ENCODE measurements at regions not wholly inside any gene's neighbourhood (a gene's known extent, or its start where the extent isn't known, plus 50 kb on each side); places are given as distances from the start of the nearest gene placed in this dataset.
"Not testable (repeated sequence)": the region's sequence is repeated elsewhere in the genome, so short reads cannot be mapped to it uniquely, and the experiment has no call there.

DNA sequence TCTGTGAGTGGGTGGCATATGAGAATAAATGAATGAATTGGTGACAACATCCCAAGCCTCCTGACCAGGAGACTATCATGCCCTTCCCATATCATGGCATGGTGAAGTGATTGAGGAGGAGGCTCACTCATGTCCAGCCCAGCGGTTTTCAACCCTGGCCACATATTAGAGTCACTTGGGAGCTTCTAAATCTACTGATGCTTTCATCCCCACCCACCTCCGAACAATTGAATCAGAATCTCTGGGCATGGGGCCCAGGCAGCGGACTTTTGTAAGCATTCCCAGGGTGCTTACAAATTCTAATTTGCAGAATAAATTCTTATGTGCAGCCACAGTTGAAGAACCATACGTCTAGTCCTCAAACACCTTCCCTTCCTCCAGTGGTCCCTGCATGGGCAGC, 81.7 kb upstream of the SEC11C start:
- DNase-seq (ENCODE audit: low spot score) = no peak

DNA sequence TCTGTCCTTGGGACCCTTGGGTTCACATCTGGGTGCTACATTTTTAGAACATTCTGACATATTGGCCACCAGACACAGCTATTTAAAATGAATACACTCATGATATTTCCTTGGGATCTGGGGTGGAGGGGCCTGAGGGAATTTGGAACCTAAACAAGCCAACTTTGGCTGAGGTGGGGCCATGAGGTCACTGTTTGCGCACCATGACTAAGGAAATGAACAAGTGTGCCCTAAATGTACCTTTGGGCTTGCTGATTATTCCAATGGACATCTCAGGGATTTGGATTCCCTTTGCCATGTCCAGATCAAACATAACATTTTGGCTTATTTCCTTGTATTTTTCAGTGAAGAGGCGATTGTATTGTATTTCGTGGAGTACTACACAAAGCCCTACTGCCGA, 80.5 kb upstream of the SEC11C start:
- DNase-seq (ENCODE audit: low spot score) = no peak

DNA sequence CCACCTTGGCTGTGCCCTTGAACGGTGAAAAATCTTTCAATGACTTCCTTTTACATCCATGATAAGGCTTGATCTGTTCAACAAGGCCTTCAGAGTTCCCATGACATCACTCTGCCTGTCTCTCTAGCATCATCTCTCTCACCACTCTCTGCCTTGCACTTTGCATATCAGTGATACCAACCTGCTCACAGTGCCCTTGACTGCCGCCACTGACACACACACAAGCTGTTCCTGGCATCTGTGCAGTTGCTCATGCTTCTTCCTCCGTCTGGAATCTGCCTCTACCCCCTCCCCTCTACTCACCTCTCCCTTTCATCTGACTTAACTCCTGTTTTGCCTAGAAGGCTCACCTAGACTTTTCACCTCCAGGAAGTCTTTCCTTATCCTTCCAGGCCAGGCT, 79.1 kb upstream of the SEC11C start:
- no peak for DNase-seq (ENCODE audit: low spot score)

DNA sequence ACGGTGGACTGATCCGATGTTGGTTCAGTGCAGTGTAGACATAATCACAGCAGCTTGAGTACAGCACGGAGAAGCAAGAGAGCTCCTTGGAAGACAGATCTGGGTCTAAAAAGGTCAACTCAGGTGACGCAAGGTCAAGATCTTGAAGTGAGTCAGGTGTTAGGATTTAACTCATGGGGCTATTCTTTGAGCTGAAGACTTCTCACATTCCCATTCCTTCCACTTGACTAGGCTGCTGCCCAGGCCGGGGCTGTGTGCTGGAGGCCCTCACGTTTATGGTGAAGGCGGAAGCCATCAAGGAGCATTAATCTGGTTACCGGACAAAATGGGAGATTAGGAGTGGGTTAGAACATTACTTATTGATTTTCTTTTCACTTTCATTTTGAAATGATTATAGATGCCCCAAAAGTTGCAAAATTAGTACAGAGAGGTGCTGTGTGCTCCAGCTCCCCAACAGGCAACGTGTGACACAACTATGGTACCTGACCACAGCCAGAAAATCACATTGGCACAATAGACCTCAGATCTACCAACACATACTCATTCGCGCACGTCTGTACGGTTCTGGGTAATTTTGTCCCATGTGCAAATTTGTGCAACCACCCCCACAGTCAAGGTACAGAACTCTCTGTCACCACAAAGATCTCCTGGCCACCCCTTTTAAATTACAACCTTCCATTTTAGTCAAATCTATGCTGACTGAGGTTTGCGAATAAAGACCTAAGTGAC, 77.6 kb upstream of the SEC11C start:
- no peak for DNase-seq (ENCODE audit: low spot score)

DNA sequence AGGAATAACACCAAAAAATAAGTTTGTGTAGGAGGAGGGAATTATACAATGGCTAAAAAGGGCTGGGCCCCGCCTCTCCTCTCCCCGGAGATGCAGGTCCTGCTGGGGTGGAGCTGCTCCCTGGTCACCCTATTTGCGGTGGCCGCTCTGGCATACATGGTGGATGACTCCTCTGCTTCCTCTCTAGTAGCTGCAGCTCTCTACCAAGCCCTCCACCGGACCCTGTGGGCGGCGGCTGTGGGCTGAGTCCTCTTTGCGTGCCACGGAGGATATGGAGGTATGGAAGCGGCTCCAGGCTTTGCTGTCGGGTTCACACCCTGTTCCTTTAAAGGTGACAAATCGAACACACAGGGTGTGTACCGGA, 77.1 kb upstream of the SEC11C start:
- DNase-seq (ENCODE audit: low spot score) = no peak

DNA sequence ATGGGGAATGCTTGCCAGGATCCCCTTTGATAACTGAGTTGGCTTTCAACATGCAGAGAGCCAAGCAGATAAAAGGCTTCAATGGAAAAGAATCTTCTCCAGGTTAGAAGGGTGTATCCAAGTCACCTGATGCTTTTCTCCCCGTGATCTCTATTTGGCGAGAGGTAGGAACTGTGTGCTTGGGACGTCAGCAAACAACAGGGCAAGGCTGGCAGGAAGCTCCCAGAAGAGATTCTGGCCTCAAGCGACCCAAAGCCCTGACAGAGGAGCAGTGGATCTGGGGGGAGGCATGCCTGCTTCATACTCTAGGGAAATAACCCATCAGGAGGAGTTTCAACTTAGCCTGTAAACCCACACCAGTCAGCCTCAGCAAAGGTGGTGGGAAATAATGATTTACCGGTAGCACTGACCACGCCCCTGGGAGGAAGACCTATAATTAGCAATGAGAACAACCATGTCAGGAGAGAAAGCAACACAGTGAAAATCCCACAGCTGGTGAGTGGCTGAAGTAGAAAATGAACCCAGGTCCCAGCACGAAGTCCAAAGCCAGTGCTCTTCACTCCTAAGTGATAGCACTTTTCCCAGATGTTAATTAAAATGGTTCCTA, 76.3 kb upstream of the SEC11C start:
- DNase-seq (ENCODE audit: low spot score) = no peak

DNA sequence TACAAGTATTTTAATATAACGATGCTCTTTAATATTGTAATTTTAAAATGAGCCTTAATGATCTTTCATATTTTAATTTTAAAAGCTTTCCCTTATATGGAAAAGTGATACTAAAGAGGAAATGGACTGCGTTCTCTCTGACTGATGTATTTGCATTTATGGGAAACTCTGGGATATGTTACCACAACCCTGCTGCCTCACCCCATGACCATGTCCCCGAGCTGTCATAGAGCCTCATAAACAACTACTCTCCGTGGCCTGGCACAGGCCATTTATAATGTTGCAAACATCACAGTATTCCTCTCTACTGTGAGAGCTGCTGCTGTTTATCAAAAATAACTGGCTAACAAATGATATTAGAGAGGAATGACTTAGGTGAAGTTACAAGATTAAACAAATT, 75.8 kb upstream of the SEC11C start:
- no peak for DNase-seq (ENCODE audit: low spot score)

DNA sequence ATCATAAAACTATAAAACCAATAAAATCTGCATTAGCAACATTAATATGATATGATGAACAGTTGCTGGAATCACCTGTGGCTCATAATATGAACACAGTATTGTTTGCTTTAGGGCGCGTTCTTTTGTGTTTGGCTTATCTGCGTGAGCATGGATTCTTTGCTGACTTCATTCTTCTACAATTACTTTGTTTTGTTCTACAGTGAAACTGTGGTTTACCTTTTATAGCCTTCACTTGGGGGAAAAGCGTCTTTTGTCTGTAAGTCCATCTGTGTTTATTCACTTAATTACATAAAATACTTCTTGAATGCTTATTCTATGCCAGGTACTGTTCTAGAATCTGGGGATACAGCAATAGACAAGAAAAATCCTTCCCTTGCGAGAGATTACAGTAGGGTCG, 74.0 kb upstream of the SEC11C start:
- DNase-seq (ENCODE audit: low spot score) = no peak

DNA sequence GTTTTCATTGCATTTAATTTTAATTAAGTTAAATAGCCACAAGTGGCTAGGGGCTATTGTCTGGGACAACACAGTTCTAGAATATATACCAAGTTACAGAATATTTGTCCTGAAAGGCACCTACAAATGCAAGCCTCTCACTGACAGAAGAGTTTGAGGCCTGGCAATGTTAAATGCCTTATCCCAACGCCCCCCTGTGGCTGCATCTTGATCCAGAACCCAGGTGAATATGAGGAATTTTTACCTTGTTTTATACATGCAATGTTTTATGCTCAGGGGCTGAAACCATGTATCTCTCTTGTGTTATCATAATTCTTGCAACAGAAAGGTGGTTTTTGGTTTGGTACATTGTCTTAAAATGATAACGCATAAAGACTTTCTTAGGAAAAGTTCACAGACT, 71.8 kb upstream of the SEC11C start:
- no peak for DNase-seq (ENCODE audit: low spot score)

DNA sequence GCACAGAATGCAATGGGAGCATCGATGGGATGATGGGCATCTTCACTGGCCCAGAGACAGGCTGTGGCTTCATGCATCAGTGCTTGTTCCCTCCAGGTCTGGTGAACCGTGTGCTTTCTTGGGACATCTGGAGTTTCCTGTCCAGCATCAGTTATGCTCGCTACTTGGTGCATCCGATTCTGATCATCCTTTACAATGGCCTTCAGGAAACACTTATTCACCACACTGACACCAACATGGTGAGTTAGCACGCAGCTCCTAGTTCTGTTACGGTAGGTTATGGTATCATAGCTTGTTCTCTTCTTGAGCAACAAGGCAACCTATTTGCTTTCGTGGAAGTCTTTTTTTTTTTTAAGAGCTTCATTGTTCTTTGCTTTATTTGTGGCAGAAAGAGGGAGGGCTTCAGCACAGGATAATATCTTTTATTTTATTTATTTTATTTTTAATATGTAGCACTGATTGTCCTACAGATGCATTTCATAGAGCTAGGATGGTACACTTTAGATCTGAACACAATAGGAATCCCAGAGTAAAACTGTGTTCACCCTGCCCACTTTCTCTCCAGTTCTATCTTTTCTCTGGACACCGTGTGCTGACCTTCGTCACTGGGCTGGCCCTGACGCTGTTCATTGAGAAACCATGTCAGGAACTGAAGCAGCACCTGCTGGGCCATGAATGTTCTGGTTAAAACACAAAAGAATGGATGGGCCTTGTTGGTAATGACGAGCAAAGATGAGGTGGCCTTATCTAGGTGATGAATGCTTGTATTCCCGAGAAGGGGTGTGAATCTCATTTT, 71.2 kb upstream of the SEC11C start:
- no peak for DNase-seq (ENCODE audit: low spot score)

DNA sequence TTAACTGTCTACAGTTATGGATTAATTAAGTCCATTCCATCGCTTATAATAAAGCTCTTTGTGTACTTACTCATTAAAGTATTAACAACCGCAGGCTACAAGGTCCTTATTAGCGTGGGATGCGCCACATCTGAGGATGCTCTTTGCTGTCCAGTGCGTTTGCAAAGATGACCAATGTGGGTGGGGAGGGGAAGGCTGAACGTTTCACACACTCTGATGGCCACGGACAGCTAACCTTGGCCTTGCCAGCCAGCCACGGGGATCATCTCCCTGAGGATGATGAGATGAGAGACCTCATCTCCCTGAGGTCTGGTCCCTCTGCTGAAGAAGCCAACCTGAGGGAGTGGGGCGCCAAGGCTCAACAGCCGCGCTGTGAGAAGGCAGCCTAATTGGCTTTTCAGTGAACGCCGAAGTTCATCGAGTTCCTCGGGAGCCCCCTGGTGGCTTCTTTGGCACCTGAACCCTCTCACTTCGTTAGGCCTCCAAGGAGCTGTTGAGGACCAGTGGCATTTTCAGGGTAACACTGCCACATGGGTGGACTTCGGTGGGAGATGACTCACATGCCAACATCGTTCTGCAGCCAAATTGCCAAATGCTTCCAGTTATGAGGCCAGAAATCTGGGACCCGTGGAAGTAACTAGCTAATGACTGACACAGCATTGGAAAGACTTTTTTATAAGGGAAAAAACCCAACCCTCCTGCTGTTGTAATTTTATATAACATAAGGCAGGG, 69.3 kb upstream of the SEC11C start:
- DNase-seq (ENCODE audit: low spot score) = peak; percentile 86

DNA sequence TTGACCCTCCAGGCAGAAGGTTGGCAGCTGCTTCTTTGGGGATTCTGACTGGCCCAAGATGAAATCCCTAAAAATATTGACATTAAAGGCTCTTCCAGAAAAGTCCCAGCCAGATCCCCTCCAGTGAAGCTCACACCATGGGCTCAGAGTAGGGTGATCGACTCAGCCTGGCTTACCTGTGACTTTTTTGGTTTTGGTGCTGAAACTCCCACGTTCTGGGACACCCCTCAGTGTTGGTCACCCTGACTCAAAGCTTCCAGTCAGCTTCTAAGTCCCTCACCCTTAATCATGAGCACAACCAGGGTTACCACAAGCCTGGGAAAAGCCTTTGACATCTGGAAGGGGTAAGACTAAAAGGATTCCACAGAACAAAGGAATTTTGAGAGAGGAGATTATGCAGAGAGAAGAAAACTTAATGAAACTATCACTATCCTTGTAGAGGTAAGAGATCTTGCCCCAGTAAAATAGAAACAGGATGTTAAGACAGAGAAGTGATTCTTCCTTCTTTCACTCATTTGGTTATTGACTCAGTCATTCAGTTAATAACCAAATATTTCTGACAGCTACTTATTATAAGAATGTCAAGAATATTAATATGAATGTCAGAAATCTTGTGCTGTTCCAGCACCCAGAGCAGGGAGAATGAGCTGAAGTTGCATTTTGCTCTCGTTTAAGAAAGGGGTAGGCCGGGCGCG, 66.8 kb upstream of the SEC11C start:
- no peak for DNase-seq (ENCODE audit: low spot score)

DNA sequence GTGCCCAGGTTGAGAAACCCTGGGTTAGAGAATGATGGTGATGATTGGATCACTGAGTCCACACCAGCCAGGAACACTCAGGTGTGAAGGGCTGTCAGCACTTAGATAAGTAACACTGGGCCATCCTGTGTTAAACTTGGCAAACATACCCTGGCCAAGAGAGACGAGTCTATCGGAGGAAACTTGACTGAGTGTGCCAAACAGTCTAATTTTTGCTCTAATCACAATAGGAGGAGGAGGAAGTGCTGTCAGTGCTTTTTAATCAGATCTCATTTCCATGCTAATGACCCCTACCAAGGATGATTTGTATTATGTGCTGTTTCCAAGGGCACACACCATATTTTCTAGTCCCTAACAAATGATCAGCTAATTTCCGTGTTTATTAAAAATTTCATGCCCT, 63.8 kb upstream of the SEC11C start:
- no peak for DNase-seq (ENCODE audit: low spot score)

DNA sequence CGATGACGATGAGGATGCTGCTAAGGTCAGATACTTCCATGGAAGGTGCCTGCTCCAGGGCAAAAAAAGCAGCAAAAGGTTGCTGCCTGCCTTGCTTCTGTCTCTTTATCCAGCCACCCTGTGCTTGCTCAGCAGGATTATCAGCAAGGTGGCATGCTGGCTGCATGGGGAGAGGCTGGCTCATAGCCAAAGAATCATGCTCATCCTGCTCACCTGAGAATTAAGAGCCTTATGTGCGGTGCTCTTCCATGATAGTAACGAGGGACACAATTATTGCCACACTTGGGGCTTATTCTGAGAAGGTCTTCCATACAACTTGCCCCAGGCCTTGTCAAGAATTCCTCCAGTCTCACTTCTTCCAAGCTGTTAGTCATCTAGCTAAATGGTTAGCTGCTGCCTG, 60.4 kb upstream of the SEC11C start:
- DNase-seq (ENCODE audit: low spot score) = no peak

DNA sequence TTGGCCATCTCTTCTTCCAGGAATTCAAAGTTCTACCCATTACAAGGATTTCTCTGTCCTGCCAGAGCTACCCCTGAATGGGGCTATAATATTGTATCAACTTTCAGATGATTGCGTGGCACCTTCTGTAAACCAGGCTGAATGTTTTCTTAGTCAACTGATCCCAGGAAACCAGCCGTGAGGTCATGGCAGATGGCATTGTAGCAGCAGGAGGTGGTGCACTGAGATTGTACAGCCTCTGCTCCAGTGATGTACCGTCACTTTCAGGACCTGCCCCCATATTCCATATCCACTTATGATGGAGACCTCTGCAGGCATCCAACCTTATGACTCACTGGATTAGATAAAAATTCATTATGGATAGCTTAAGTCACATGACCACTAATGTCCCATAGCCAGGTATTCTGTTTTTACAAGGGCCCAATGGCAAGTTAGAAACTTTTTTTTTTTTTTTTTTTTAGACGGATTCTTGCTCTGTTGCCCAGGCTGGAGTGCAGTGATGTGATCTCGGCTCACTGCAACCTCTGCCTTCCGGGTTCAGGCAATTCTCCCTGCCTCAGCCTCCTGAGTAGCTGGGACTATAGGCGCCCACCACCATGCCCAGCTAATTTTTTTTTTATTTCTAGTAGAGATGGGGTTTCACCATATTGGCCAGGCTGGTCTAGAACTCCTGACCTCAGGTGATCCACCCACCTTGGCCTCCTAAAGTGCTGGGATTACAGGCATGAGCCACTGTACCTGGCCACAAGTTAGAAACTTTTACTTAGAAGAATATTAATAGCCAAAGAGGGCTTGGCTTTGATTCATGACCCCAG, 59.8 kb upstream of the SEC11C start:
- not testable (repeated sequence) for DNase-seq (ENCODE audit: low spot score)

DNA sequence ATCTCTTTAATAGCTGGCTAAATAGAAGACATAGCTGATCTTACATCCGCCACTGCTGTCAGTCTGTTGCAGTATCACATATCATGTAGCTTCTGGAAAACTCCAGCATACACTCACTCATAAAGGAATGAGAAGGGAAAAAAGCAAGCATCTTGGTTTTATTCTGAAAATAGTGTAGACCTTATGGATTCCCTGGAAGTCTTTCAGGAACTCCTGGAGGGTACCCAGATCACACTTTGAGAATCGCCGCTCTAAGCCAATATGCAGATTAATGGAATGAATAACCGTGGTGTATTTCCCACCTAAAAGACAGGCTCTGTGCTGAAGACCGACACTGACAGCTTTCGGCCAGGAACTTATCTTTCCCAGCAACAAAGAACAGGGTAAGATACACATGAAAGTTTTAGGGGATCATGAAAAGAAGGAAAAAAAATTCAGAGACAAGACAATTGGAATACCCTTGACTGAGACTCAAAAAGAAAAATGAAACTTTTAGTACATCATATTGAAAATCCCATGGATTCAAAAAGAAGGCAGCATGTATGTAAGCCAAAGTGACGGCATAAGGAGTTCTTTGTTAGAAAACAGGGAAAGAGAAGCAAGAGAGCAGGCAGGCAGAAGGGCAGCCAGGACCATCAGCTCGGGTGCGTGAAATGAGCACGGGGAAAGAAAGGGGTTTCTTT, 56.4 kb upstream of the SEC11C start:
- no peak for DNase-seq (ENCODE audit: low spot score)

DNA sequence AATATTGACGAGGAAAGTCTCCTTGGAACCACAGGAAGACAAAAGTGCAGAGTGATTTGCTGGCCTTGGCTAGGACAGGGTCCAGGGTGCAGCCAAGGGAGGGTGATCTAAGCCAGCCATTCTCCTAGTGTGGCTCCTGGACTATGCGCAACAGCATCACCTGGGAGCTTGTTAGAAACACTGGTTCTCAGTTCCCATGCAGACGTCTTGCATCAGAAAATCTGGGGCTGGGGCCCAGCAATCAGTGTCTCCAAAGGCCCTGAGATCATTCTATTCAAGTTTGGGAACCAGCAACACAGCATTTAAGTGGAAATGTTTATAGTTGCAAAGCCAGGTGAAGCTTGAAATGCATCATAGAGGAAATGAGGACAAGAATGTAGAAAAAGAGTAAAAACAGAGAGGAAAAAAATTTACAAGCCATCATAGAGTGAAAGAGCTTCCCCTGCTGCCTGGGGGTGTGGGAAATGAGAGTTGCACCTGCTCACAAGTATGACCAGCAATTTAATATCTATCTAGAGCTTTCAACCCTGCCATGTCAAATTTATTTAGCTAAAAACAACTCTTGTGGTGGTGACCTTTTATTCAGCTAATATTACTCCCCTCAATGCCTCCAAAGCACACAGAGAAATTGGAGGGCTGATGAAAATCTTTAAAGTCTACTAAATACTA, 54.4 kb upstream of the SEC11C start:
- no peak for DNase-seq (ENCODE audit: low spot score)

DNA sequence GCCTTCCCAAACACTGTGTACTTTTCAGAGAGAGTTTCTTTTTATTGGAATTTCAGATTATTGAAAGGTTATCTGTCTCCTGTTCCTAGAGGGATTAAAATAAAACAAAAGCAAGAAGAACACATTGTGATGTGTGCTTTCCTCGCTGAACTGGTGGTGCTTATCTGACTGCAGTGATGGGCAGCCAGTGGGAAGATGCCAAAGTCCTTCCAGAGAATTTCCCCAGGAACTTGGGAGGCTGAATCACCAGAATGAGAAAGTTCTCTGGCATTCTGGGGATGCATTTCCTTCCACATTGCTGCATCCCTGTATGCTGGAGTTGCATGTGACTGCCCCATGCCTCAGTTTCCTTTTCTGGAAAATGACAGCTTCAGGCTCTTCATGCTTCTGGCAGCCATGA, 53.9 kb upstream of the SEC11C start:
- DNase-seq (ENCODE audit: low spot score) = no peak

DNA sequence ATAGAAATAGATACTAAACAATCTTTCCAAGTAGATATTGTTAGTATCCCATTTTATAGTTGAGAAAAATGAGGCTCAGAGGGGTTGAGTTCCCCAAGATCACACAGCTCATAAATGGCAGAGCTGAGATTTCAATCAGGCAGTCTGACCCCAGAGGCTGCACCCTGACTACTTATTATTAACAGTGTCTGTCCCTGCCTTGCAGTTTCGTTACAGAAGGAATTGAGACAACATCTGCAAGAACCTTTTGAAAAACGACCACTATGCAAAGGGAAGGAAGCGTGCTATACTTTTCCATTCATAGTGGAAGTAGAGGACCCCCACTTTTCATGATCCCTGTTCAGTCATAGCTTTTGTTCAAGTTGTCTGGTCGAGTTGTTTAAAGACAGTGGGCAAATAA, 53.2 kb upstream of the SEC11C start:
- no peak for DNase-seq (ENCODE audit: low spot score)

DNA sequence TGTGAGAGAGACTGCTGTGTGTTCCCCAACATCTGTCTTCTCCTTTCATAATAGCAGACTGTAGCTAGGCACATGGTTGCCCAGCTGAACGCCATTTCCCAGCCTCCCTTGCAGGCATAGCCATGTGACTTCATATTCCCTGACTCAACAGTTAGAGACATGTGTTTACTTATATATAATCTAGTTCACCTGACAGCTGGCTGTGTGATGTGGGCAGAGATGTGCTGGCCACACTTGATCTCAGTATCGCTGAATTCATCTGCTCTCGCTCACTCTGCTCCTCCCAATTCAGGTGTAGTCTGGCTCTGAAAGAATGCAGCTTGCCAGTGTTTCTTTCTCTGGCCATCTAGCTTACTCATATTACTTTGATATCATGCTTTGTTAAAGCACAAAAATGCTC, 52.3 kb upstream of the SEC11C start:
- no peak for DNase-seq (ENCODE audit: low spot score)

All from iPS-NIHi11 (cell line).